ENCODE measurements at regions not wholly inside any gene's neighbourhood (a gene's known extent, or its start where the extent isn't known, plus 50 kb on each side); places are given as distances from the start of the nearest gene placed in this dataset.

GRCh38 chrX:97876697-97877407 is 993.1 kb downstream of the RPA4 start:
- BruUV-seq (replicated peaks), result no TSS peak
- Histone ChIP-seq H3K9ac (ENCODE audit: low read length) (no peak overlapping the region), H3K4me2 (ENCODE audit: low read length) (no peak overlapping the region), H4K20me1 (ENCODE audit: insufficient read depth) (no peaks in the 10 kb centered on the region), H3K4me1 (ENCODE audit: control insufficient read depth in 1 of 2, insufficient read depth in 2 of 2, low read length in 2 of 2) (no peaks in the 10 kb centered on the region), H3K4me3 (replicated peaks in 1 of 2; ENCODE audit: low read depth in 1 of 2, low read length in 2 of 2) (no peak overlapping the region), H3K27ac (ENCODE audit: low read depth, low read length) (no peak overlapping the region), H2AFZ (ENCODE audit: low read depth, low read length, poor library complexity, severe bottlenecking) (no peak overlapping the region), H3K36me3 (ENCODE audit: control insufficient read depth in 1 of 2, insufficient read depth in 2 of 2, low read length in 2 of 2) (no peaks in the 10 kb centered on the region), H3K27me3 (ENCODE audit: insufficient read depth, low read length) (no peaks in the 10 kb centered on the region), H3K9me3 (ENCODE audit: control insufficient read depth in 1 of 2, insufficient read depth in 1 of 2, low read depth in 1 of 2, low read length in 2 of 2) (no peaks in the 10 kb centered on the region), H3K9me2 (ENCODE audit: insufficient read depth) (no peaks in the 10 kb centered on the region), H3K79me2 (ENCODE audit: insufficient read depth, low read length) (no peaks in the 10 kb centered on the region)
- ChIA-PET POLR2A (no interaction called here), CTCF (no interaction called here), RAD21 (ENCODE audit: low non-redundant PET in 1 of 2, low total read pairs in 2 of 2, uncharacterized antibody in 2 of 2, unreplicated experiment in 2 of 2) (no interaction called here)
- no peak for DNase-seq (ENCODE audit: low read depth, low spot score)
- TF ChIP-seq YY1 (IDR thresholded peaks at IDR 0.05; ENCODE audit: extremely low read depth, insufficient replicate concordance, low read depth, low read length) (no peak), REST (IDR thresholded peaks at IDR 0.05; ENCODE audit: low read depth) (no peak), CTCF (IDR thresholded peaks at IDR 0.05 in 2 of 3, conservative IDR thresholded peaks at IDR 0.05 in 1 of 3; ENCODE audit: borderline replicate concordance in 1 of 3, insufficient read depth in 1 of 3, low read depth in 2 of 3, low read length in 2 of 3) (no peak), EGR1 (IDR thresholded peaks at IDR 0.05; ENCODE audit: low read depth) (no peak), SRF (IDR thresholded peaks at IDR 0.05; ENCODE audit: low read depth) (no peak), POLR2A (IDR thresholded peaks at IDR 0.05; ENCODE audit: borderline replicate concordance, extremely low read depth, insufficient read depth, insufficient read length) (no peak)
- intact Hi-C loops (cut with micrococcal nuclease), result no loop called here
- ATAC-seq, result no peak

Measured in HCT116 (cell line).